D721Med (cell line): ENCODE measurements at regions not wholly inside any gene's neighbourhood (a gene's known extent, or its start where the extent isn't known, plus 50 kb on each side); places are given as distances from the start of the nearest gene placed in this dataset.

Experiments
- DNase-seq: peaks from one replicate; pipeline ENCODE4 v3.0.0; 2011; ENCODE audit warnings: low spot score; ENCODE audit not compliant: insufficient read length
- FAIRE-seq: peaks from 2 replicates; lab custom pipeline; 2011; peaks lifted over from hg19 to GRCh38; lab: Jason Lieb, UNC
- CTCF ChIP-seq: IDR thresholded peaks from 2 replicates; pipeline ENCODE4 v1.5.1; 2012; ENCODE audit warnings: mild to moderate bottlenecking, control low read depth; ENCODE audit not compliant: insufficient read depth; ENCODE audit errors: missing control alignments

DNA sequence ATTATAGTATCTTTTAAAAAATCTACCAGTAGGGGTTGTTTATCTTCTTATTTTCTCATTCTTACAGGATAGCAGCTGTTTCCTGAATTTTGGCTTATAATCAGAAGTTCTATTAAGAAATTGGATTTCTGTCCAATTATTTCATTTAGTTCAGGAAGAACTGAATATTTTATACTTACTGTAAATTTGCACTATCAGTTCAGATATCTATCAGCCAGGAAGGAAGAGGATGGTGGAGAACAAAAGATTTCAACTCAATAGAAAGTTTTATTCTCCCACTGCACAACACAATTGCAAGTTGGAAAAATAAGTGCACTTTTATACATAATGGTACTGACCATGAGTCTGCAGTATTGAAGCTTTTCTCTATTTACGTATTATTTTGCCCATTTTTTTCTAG is 400.9 kb downstream of the PLOD2 start:
- no peak for TF ChIP-seq CTCF
- no peak for FAIRE-seq
- no peak for DNase-seq

DNA sequence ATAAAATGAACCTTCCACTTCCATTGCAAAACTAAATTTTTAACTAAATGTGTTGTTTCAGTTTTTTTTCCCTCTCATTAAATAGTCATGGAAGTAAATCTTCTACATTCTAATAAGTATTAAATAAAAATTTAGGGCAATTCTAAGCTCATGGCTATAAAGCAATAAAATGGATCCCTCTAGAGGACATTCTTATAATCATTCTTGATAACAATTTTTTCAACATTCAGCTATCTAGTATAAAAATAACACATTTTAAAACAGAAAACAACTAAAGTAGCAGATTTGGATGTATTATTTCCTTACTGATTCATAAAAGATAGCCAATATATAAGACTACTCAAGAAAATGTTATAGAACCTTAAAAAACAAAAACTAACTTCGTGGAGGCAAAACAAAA is 393.1 kb downstream of the PLOD2 start:
- DNase-seq: no peak
- no peak for FAIRE-seq
- TF ChIP-seq CTCF: peak; percentile 53

GRCh38 chr3:145776782-145777408 is 384.1 kb downstream of the PLOD2 start:
- FAIRE-seq (peak; percentile 95), DNase-seq (no peak)
- peak; percentile 69 for TF ChIP-seq CTCF

- DNase-seq (no peak), FAIRE-seq (no peak)
- TF ChIP-seq CTCF: no peak
Measured at GRCh38 chr3:145780301-145780700, 380.7 kb downstream of the PLOD2 start.

GRCh38 chr3:145785668-145786067 is 375.3 kb downstream of the PLOD2 start:
- no peak for TF ChIP-seq CTCF
- no peak for DNase-seq
- peak; percentile 38 for FAIRE-seq

DNA sequence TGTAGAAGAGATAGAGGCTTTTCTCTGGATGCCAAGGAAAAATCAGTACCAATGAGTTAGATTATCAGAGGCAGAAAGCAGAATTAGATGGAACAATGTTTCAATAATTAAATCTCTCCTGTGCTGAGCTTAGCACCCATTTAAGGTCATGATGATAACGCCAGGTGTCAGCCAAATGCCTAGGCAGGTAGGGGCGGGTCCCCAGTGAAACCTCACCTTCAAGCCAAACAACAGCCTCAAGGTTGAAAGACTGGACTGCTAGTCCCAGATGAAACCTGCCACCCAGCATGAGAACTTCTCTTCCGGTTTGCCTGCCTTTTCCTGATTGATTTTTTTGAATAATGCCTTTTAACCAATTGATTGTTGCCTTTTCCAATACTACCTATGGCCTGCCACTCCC is 363.0 kb downstream of the PLOD2 start:
- no peak for TF ChIP-seq CTCF
- DNase-seq: no peak
- FAIRE-seq: no peak

GRCh38 chr3:145798696-145799537 is 362.1 kb downstream of the PLOD2 start:
- TF ChIP-seq CTCF: no peak
- FAIRE-seq (no peak), DNase-seq (no peak)
